ENCODE measurements at regions not wholly inside any gene's neighbourhood (a gene's known extent, or its start where the extent isn't known, plus 50 kb on each side); places are given as distances from the start of the nearest gene placed in this dataset.
A peak's percentile ranks its signal among the peaks of the same experiment; 100 is the strongest.

DNA sequence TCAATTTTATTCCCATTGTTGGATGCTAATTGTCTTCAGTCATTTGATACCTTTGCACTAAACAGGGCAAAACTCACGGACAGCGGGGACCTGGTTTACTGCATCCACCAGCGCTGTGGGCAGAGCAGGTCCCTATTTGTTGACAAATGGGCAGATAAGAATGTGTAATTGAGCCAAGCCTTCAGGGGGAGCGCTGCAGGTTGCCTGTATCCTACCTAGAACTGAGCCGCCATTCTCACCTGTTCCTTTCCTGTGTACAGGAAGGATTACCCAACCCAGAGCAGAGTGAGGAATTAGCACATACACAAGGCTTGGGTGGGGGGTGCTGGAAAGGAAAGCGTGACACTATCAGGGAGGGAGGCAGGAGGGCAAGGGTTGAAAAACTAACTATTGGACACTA is 89.1 kb upstream of the FOXA2 start:
- Histone ChIP-seq H4K20me1 (ENCODE audit: control insufficient read depth, insufficient read depth, insufficient read length) (no peaks in the 10 kb centered on the region), H3K4me2 (ENCODE audit: insufficient read depth, insufficient read length, low read length) (no peak overlapping the region), H2BK12ac (ENCODE audit: insufficient read length, low read depth, low read length) (no peak overlapping the region), H3K9ac (ENCODE audit: extremely low read depth, insufficient read length, low read length) (no peak overlapping the region), H3K4ac (ENCODE audit: low read depth, low read length) (no peak overlapping the region), H3T11ph (ENCODE audit: low read length) (no peak overlapping the region), H2BK15ac (ENCODE audit: low read depth, low read length) (no peak overlapping the region), H2BK120ac (ENCODE audit: low read depth, low read length, poor library complexity, severe bottlenecking) (no peak overlapping the region), H3K56ac (ENCODE audit: insufficient read length, low read depth, low read length) (no peak overlapping the region), H3K23ac (ENCODE audit: insufficient read length, low read depth, low read length) (no peak overlapping the region), H3K23me2 (ENCODE audit: insufficient read length, low read depth, low read length, poor library complexity, severe bottlenecking) (no peaks in the 10 kb centered on the region), H3K27me3 (ENCODE audit: insufficient read depth, low read length) (no peaks in the 10 kb centered on the region), H3K18ac (ENCODE audit: insufficient read length, low read depth, low read length) (no peak overlapping the region), H4K8ac (replicated peaks; ENCODE audit: insufficient read length, low read depth, low read length) (no peak overlapping the region), H4K91ac (ENCODE audit: insufficient read length, low read depth, low read length) (no peak overlapping the region), H3K4me1 (ENCODE audit: insufficient read depth, low read length) (no peaks in the 10 kb centered on the region), H2BK5ac (ENCODE audit: insufficient read length, low read length) (no peak overlapping the region), H3K9me3 (ENCODE audit: control insufficient read depth, low read depth, low read length) (no peaks in the 10 kb centered on the region), H3K14ac (ENCODE audit: insufficient read depth, low read length) (no peak overlapping the region), H2AFZ (ENCODE audit: low read length) (no peak overlapping the region), H3K79me2 (ENCODE audit: insufficient read depth, low read length) (no peaks in the 10 kb centered on the region), H3K27ac (ENCODE audit: insufficient read length, low read depth, low read length) (no peak overlapping the region), H2AK5ac (ENCODE audit: insufficient read length, low read length) (no peak overlapping the region), H3K79me1 (ENCODE audit: insufficient read depth, low read depth, low read length, poor library complexity, severe bottlenecking) (no peaks in the 10 kb centered on the region), H4K5ac (ENCODE audit: insufficient read length, low read depth, low read length) (no peak overlapping the region), H2BK20ac (ENCODE audit: low read depth, low read length, poor library complexity, severe bottlenecking) (no peak overlapping the region)
- DNase-seq, result no peak
- H3K4me1 Mint-ChIP-seq, result peaks cover 0 to 3% of the 10 kb centered on the region in 2 experiments; a peak in 1 of 4 replicates
- no peak overlapping the region for H3K4me3 Mint-ChIP-seq
- WGBS (ENCODE audit: extremely low coverage, insufficient read length, low lambda C conversion rate), result no CpG with 5 or more reads among the region's 6 CpGs
- peak overlapping the region in 1 of 3 experiments; percentile 48; a peak in 1 of 7 replicates for H3K27ac Mint-ChIP-seq
- H3K9me3 Mint-ChIP-seq, result peaks cover 22 to 27% of the 10 kb centered on the region in 2 experiments
- TF ChIP-seq, protein P1, sequence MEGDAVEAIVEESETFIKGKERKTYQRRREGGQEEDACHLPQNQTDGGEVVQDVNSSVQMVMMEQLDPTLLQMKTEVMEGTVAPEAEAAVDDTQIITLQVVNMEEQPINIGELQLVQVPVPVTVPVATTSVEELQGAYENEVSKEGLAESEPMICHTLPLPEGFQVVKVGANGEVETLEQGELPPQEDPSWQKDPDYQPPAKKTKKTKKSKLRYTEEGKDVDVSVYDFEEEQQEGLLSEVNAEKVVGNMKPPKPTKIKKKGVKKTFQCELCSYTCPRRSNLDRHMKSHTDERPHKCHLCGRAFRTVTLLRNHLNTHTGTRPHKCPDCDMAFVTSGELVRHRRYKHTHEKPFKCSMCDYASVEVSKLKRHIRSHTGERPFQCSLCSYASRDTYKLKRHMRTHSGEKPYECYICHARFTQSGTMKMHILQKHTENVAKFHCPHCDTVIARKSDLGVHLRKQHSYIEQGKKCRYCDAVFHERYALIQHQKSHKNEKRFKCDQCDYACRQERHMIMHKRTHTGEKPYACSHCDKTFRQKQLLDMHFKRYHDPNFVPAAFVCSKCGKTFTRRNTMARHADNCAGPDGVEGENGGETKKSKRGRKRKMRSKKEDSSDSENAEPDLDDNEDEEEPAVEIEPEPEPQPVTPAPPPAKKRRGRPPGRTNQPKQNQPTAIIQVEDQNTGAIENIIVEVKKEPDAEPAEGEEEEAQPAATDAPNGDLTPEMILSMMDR (conservative IDR thresholded peaks at IDR 0.05), result no peak
- H3K27me3 Mint-ChIP-seq (ENCODE audit: low read depth), result peaks cover 33% of the 10 kb centered on the region
- peaks cover 9 to 24% (median 17%) of the 10 kb centered on the region in 3 experiments for H3K36me3 Mint-ChIP-seq (ENCODE audit: insufficient read depth in 1 of 3, low read depth in 3 of 3)
